Endodermal cell (in vitro differentiated cells): ENCODE measurements at regions not wholly inside any gene's neighbourhood (a gene's known extent, or its start where the extent isn't known, plus 50 kb on each side); places are given as distances from the start of the nearest gene placed in this dataset.

ENCODE experiments used
- DNase-seq: peaks from one replicate; pipeline ENCODE4 v3.0.0-alpha.2; 2017
- H3K27ac ChIP-seq: 2 replicates; pipeline ENCODE4 v1.5.1; 2013; ENCODE audit warnings: mild to moderate bottlenecking, low read depth, low read length, moderate library complexity
- H3K27me3 ChIP-seq: 2 replicates; pipeline ENCODE4 v1.6.1; 2013; ENCODE audit warnings: mild to moderate bottlenecking, low read length, moderate library complexity; ENCODE audit not compliant: insufficient read depth, control insufficient read depth, poor library complexity, severe bottlenecking
- H3K36me3 ChIP-seq: 2 replicates; pipeline ENCODE4 v1.7.0; 2013; ENCODE audit warnings: mild to moderate bottlenecking, low read length, moderate library complexity; ENCODE audit not compliant: control insufficient read depth, insufficient read depth
- H3K4me1 ChIP-seq: one replicate; pipeline ENCODE4 v1.7.0; 2013; ENCODE audit warnings: low read length; ENCODE audit not compliant: control insufficient read depth, insufficient read depth
- H3K4me3 ChIP-seq: 2 replicates; pipeline ENCODE4 v1.5.1; 2013; ENCODE audit warnings: mild to moderate bottlenecking, low read length, moderate library complexity
- H3K9ac ChIP-seq: 2 replicates; pipeline ENCODE4 v1.6.1; 2013; ENCODE audit warnings: mild to moderate bottlenecking, low read length, moderate library complexity; ENCODE audit not compliant: poor library complexity, severe bottlenecking; ENCODE audit errors: extremely low read depth
- H3K9me3 ChIP-seq: 2 replicates; pipeline ENCODE4 v1.6.1; 2013; ENCODE audit warnings: mild to moderate bottlenecking, low read length, moderate library complexity; ENCODE audit not compliant: control insufficient read depth
- H3K27ac Mint-ChIP-seq: 2 replicates; pipeline ENCODE4 v1.8.0; 2020; ENCODE audit warnings: mixed read lengths
- H3K27me3 Mint-ChIP-seq: 2 replicates; pipeline ENCODE4 v1.8.0; 2021; ENCODE audit warnings: mild to moderate bottlenecking, mixed read lengths; ENCODE audit not compliant: insufficient read depth
- H3K36me3 Mint-ChIP-seq: 2 replicates; pipeline ENCODE4 v1.8.0; 2020; ENCODE audit warnings: low read depth, mixed read lengths
- H3K4me1 Mint-ChIP-seq: 2 replicates; pipeline ENCODE4 v1.8.0; 2020; ENCODE audit warnings: mixed read lengths
- H3K4me3 Mint-ChIP-seq: 2 replicates; pipeline ENCODE4 v1.8.0; 2020; ENCODE audit warnings: mild to moderate bottlenecking, moderate library complexity, mixed read lengths
- H3K9me3 Mint-ChIP-seq: 2 replicates; pipeline ENCODE4 v1.8.0; 2020; ENCODE audit warnings: mild to moderate bottlenecking, mixed read lengths
- CTCF ChIP-seq: fragments of 200-600 bp; sonication (generic); conservative IDR thresholded peaks from 2 replicates; pipeline ENCODE4 v1.5.0; 2021; ENCODE audit warnings: antibody characterized with exemption, mild to moderate bottlenecking
- WGBS, 2 experiments: methylation state at CpG; one replicate each; pipeline versions ENCODE4 v1.1.5 to v1.1.7; 2013; ENCODE audit warnings: missing lambda C conversion rate in 2 of 2, mixed read lengths in 1 of 2; ENCODE audit not compliant: insufficient coverage in 1 of 2, insufficient read length in 1 of 2; 5-methylcytosine and 5-hydroxymethylcytosine counted together

- H3K27ac ChIP-seq = no peak overlapping the region
- H3K27ac Mint-ChIP-seq = no peak overlapping the region
- no peak overlapping the region for H3K4me3 ChIP-seq
- H3K9me3 Mint-ChIP-seq = no peaks in the 10 kb centered on the region
- H3K36me3 ChIP-seq = no peaks in the 10 kb centered on the region
- no peak for TF ChIP-seq CTCF
- H3K4me3 Mint-ChIP-seq = no peak overlapping the region
- H3K4me1 Mint-ChIP-seq = no peaks in the 10 kb centered on the region
- no peak overlapping the region for H3K9ac ChIP-seq
- H3K27me3 Mint-ChIP-seq = no peaks in the 10 kb centered on the region
- DNase-seq = no peak
- H3K27me3 ChIP-seq = no peaks in the 10 kb centered on the region
- no peaks in the 10 kb centered on the region for H3K9me3 ChIP-seq
- no peaks in the 10 kb centered on the region for H3K36me3 Mint-ChIP-seq
- H3K4me1 ChIP-seq = no peaks in the 10 kb centered on the region
- 78 to 91% methylated on average over 3 to 5 of the region's 5 CpGs for WGBS, 2 experiments
Measured at GRCh38 chr5:109253262-109253661, 156.5 kb downstream of the PJA2 start.

- H3K9ac ChIP-seq = no peak overlapping the region
- no peaks in the 10 kb centered on the region for H3K36me3 ChIP-seq
- peak; percentile 36 for DNase-seq
- no peak overlapping the region for H3K27ac ChIP-seq
- H3K27me3 Mint-ChIP-seq = no peaks in the 10 kb centered on the region
- H3K9me3 ChIP-seq = no peaks in the 10 kb centered on the region
- H3K4me3 ChIP-seq = no peak overlapping the region
- H3K4me1 ChIP-seq = no peaks in the 10 kb centered on the region
- H3K27ac Mint-ChIP-seq = no peak overlapping the region
- H3K36me3 Mint-ChIP-seq = no peaks in the 10 kb centered on the region
- no peaks in the 10 kb centered on the region for H3K27me3 ChIP-seq
- H3K9me3 Mint-ChIP-seq = no peaks in the 10 kb centered on the region
- no peak overlapping the region for H3K4me3 Mint-ChIP-seq
- no peaks in the 10 kb centered on the region for H3K4me1 Mint-ChIP-seq
- WGBS, 2 experiments = 96% methylated on average over 3 of the region's 3 CpGs; no CpG with 5 or more reads in 1 of the 2 experiments
- TF ChIP-seq CTCF = no peak
Measured at GRCh38 chr5:109252731-109253130, 157.0 kb downstream of the PJA2 start.

- no peak overlapping the region for H3K4me3 Mint-ChIP-seq
- no peak overlapping the region for H3K27ac ChIP-seq
- 95 to 96% methylated on average over 19 to 24 of the region's 24 CpGs for WGBS, 2 experiments
Measured at GRCh38 chr5:109250533-109251329, 159.0 kb downstream of the PJA2 start.

More at GRCh38 chr5:109250533-109251329, 159.0 kb downstream of the PJA2 start:
- Mint-ChIP-seq H3K27ac (no peak overlapping the region), H3K36me3 (no peaks in the 10 kb centered on the region), H3K27me3 (no peaks in the 10 kb centered on the region), H3K9me3 (peaks cover 13% of the 10 kb centered on the region), H3K4me1 (no peaks in the 10 kb centered on the region)
- Histone ChIP-seq H3K4me3 (no peak overlapping the region), H3K9me3 (peaks cover 14% of the 10 kb centered on the region), H3K4me1 (no peaks in the 10 kb centered on the region), H3K9ac (no peak overlapping the region), H3K36me3 (no peaks in the 10 kb centered on the region), H3K27me3 (no peaks in the 10 kb centered on the region)
- no peak for TF ChIP-seq CTCF
- DNase-seq = no peak
